ENCODE measurements at regions not wholly inside any gene's neighbourhood (a gene's known extent, or its start where the extent isn't known, plus 50 kb on each side); places are given as distances from the start of the nearest gene placed in this dataset.
"Not testable (repeated sequence)": the region's sequence is repeated elsewhere in the genome, so short reads cannot be mapped to it uniquely, and the experiment has no call there.

DNA sequence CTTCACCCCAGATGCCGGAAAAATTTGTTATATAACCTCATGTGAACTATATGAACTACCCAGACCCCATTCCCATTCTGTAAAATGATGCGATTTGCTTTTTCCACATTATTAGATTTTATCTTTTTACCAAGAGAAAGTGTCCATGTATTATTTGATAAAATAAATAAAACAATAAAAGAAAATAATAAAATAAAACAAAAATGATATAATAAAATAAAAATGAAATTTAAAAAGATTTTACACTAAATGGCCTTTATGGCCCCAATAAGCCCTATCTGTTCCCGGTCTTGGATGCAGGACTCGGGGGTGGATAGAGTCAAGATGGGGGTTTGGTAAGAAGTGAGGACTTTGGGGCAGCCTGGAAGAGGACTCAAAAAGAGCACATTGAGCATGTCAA is 357.2 kb downstream of the MATN1 start:
- TF ChIP-seq, protein P1, sequence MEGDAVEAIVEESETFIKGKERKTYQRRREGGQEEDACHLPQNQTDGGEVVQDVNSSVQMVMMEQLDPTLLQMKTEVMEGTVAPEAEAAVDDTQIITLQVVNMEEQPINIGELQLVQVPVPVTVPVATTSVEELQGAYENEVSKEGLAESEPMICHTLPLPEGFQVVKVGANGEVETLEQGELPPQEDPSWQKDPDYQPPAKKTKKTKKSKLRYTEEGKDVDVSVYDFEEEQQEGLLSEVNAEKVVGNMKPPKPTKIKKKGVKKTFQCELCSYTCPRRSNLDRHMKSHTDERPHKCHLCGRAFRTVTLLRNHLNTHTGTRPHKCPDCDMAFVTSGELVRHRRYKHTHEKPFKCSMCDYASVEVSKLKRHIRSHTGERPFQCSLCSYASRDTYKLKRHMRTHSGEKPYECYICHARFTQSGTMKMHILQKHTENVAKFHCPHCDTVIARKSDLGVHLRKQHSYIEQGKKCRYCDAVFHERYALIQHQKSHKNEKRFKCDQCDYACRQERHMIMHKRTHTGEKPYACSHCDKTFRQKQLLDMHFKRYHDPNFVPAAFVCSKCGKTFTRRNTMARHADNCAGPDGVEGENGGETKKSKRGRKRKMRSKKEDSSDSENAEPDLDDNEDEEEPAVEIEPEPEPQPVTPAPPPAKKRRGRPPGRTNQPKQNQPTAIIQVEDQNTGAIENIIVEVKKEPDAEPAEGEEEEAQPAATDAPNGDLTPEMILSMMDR (IDR thresholded peaks at IDR 0.05): no peak
- Histone ChIP-seq H3K4me1 (no peaks in the 10 kb centered on the region), H3K4me3 (no peak overlapping the region), H3K27me3 (no peaks in the 10 kb centered on the region), H3K9me3 (no peaks in the 10 kb centered on the region), H3K36me3 (no peaks in the 10 kb centered on the region), H3K27ac (no peak overlapping the region)
- DNase-seq (ENCODE audit: low spot score in 2 of 2): no peak
- intact Hi-C loops (cut with DNase I): no loop called here

DNA sequence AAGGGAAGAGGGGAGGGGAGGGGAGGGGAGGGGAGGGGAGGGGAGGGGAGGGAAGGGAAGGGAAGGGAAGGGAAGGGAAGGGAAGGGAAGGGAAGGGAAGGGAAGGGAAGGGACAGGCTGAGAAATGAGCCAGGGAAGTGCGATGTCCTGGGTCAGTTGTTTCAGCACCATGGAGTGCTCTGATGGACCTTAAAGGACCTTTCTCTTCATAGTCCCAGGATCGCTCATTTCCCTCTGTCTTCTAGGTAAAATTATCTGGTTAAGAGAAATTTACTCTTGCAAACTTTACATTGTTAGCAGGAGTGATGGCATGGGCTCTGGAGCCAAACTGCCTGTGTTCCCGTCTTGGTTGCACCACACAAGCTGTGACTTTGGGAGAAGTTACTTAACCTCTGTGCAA is 357.8 kb downstream of the MATN1 start:
- Histone ChIP-seq H3K4me3 (no peak overlapping the region), H3K36me3 (no peaks in the 10 kb centered on the region), H3K4me1 (no peaks in the 10 kb centered on the region), H3K27me3 (no peaks in the 10 kb centered on the region), H3K27ac (no peak overlapping the region), H3K9me3 (no peaks in the 10 kb centered on the region)
- intact Hi-C loops (cut with DNase I): no loop called here
- no peak for DNase-seq (ENCODE audit: low spot score in 2 of 2)
- TF ChIP-seq, protein P1 (IDR thresholded peaks at IDR 0.05): no peak

DNA sequence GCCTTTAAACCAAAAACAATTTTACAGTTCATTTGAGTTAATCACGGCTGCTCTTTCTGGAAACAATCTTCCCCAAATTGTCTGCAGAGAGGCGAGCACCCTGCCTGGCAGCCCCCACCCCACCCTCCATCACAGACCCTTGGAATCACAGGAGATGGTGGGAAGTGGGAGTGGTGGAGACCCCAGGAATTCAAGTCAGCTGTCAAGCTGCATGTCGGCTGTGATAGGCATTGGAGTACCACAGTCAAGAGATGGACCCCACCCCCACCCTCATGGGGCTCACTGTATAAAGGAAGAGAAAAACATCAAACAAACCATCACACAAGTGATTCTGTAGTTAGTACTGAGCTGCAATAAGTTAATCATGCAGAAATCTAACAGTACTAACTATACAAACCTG is 360.4 kb downstream of the MATN1 start:
- TF ChIP-seq, protein P1 (IDR thresholded peaks at IDR 0.05): no peak
- no peaks in the 10 kb centered on the region for H3K4me1 ChIP-seq
- no peaks in the 10 kb centered on the region for H3K27me3 ChIP-seq
- intact Hi-C loops (cut with DNase I): no loop called here
- H3K9me3 ChIP-seq: no peaks in the 10 kb centered on the region
- DNase-seq (ENCODE audit: low spot score in 2 of 2): no peak
- H3K36me3 ChIP-seq: no peaks in the 10 kb centered on the region
- no peak overlapping the region for H3K4me3 ChIP-seq
- H3K27ac ChIP-seq: no peak overlapping the region

DNA sequence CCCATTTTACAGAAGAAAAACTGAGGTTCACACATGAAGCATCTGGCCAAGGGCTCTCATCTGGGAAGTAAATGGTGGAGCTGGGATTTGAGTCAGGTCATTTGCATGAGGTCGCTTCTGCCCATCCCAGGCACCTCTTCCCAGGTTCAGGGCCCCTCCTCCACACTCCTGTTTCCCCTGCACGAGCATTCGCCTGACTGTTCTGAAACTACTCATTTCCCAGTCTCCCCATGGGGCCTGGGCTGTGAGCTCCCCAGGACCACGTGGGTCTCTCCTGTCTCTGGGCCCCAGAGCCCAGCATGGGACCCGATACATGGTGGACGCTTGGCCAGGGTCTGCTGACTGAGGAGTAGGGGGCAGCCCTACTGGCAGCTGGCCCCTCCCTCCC is 360.8 kb downstream of the MATN1 start:
- no peaks in the 10 kb centered on the region for H3K36me3 ChIP-seq
- H3K4me3 ChIP-seq: no peak overlapping the region
- H3K4me1 ChIP-seq: no peaks in the 10 kb centered on the region
- H3K27me3 ChIP-seq: no peaks in the 10 kb centered on the region
- TF ChIP-seq, protein P1 (IDR thresholded peaks at IDR 0.05): no peak
- no peak for DNase-seq (ENCODE audit: low spot score in 2 of 2)
- intact Hi-C loops (cut with DNase I): no loop called here
- no peaks in the 10 kb centered on the region for H3K9me3 ChIP-seq
- H3K27ac ChIP-seq: no peak overlapping the region

DNA sequence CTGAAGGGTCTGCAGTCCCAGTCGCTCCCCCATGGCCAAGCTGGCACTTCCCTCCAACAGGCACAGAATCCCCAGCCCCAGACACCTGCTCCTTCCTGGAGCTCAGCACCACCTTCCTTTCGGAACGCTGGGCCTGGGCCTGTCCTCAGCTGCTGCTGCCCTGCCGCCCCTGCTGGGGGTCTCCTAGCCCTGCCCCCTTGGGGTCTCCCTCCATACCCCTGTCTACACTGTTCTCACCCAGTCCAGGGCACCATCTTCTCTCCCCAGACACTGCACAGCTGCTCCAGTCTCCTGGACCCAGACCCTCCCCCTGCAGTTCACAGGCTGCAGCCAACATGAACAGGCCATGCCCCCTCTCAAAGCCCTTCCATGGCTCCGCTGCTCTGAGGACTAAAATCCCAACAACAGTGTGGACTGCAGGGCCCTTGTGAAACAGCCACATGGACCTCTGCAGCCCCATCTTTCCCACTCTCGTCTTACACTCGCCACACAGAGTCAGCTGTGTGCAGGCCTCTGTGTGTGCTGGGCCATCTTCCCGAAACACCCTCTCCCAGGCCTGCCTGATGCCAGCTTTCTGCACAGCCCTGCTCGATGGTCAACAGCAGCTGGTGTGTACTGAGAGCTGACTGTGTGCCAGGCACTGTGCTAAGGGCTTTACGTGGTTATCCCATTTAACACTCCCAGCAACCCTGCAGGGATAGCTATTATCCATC is 361.3 kb downstream of the MATN1 start:
- H3K27me3 ChIP-seq; H3K9me3 ChIP-seq; H3K4me3 ChIP-seq; H3K27ac ChIP-seq; intact Hi-C loops (cut with DNase I); H3K36me3 ChIP-seq; H3K4me1 ChIP-seq; DNase-seq (ENCODE audit: low spot score in 2 of 2): not testable (repeated sequence)

DNA sequence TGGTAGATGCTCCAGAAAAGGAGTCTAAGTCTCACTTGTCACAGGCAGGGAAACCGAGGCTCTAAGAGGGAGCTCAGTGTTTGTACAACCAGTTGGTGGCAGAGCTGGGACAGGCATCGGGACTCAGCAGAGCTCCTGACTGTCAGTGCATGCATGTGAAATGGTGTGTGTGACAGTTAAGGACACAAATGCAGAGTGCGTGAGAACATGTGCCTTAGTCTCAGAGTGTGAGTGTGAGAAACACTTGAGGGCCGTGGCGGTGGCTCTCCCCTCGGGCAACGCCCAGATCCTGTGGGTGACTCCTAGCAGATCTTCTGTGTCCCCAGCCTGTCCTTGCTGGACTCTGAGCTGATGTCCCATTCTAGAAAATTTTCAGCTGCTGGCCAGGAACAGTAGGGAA is 362.6 kb downstream of the MATN1 start:
- Histone ChIP-seq H3K27ac (no peak overlapping the region), H3K27me3 (no peaks in the 10 kb centered on the region), H3K36me3 (no peaks in the 10 kb centered on the region), H3K4me1 (no peaks in the 10 kb centered on the region), H3K9me3 (no peaks in the 10 kb centered on the region), H3K4me3 (no peak overlapping the region)
- no peak for DNase-seq (ENCODE audit: low spot score in 2 of 2)
- intact Hi-C loops (cut with DNase I): no loop called here
- TF ChIP-seq, protein P1 (IDR thresholded peaks at IDR 0.05): no peak
